Activated CD4-positive, alpha-beta memory T cell treated with anti-CD3 and anti-CD28 coated beads for 36 hours (primary cell): ENCODE measurements at regions not wholly inside any gene's neighbourhood (a gene's known extent, or its start where the extent isn't known, plus 50 kb on each side); places are given as distances from the start of the nearest gene placed in this dataset.

Source experiments
- CTCF ChIA-PET: fragments of 350-600 bp; sonication (Branson Sonifier 250); formaldehyde crosslinking; loops from one replicate; lab custom pipeline; 2021; ENCODE audit warnings: antibody characterized with exemption, inconsistent platforms; lab: Charles Lee
- POLR2A ChIA-PET: fragments of 350-600 bp; sonication (Branson Sonifier 250); formaldehyde crosslinking; loops from one replicate; lab custom pipeline; 2021; ENCODE audit warnings: antibody characterized with exemption; lab: Charles Lee
- DNase-seq: peaks from one replicate; pipeline ENCODE4 v3.0.0-alpha.2; 2020
- H3K27ac Mint-ChIP-seq: one replicate; pipeline ENCODE4 v1.8.0; 2021; ENCODE audit warnings: mixed read lengths
- H3K27me3 Mint-ChIP-seq: one replicate; pipeline ENCODE4 v1.8.0; 2021; ENCODE audit warnings: mixed read lengths
- H3K36me3 Mint-ChIP-seq: one replicate; pipeline ENCODE4 v1.8.0; 2021; ENCODE audit warnings: mixed read lengths
- H3K4me1 Mint-ChIP-seq: one replicate; pipeline ENCODE4 v1.8.0; 2021; ENCODE audit warnings: low read depth, mixed read lengths
- H3K4me3 Mint-ChIP-seq: one replicate; pipeline ENCODE4 v1.8.0; 2021; ENCODE audit warnings: mild to moderate bottlenecking, mixed read lengths
- H3K9me3 Mint-ChIP-seq: one replicate; pipeline ENCODE4 v1.8.0; 2021; ENCODE audit warnings: mixed read lengths
- intact Hi-C: fragments of 100-400 bp; cut with micrococcal nuclease; formaldehyde crosslinking; loops from one replicate; pipeline ENCODE4 v1.15.1; 2023

GRCh38 chr6:77979204-77979603 is 326.4 kb downstream of the MEI4 start:
- Mint-ChIP-seq H3K4me1 (no peaks in the 10 kb centered on the region), H3K4me3 (no peak overlapping the region), H3K36me3 (no peaks in the 10 kb centered on the region), H3K27ac (no peak overlapping the region), H3K27me3 (no peaks in the 10 kb centered on the region), H3K9me3 (peaks cover 7% of the 10 kb centered on the region)
- intact Hi-C loops = no loop called here
- DNase-seq = no peak
- ChIA-PET CTCF (no interaction called here), POLR2A (no interaction called here)

- no peak for DNase-seq
- Mint-ChIP-seq H3K27ac (no peak overlapping the region), H3K36me3 (no peaks in the 10 kb centered on the region), H3K4me3 (no peak overlapping the region), H3K4me1 (no peaks in the 10 kb centered on the region), H3K9me3 (peaks cover 21% of the 10 kb centered on the region), H3K27me3 (no peaks in the 10 kb centered on the region)
- CTCF ChIA-PET = no interaction called here
- intact Hi-C loops = no loop called here
- POLR2A ChIA-PET = no interaction called here
Observed at GRCh38 chr6:77986380-77987034, 333.7 kb downstream of the MEI4 start.

GRCh38 chr6:77987035-77987384 is 334.2 kb downstream of the MEI4 start:
- Mint-ChIP-seq H3K4me1 (no peaks in the 10 kb centered on the region), H3K27me3 (no peaks in the 10 kb centered on the region), H3K9me3 (peaks cover 23% of the 10 kb centered on the region), H3K36me3 (no peaks in the 10 kb centered on the region), H3K27ac (no peak overlapping the region), H3K4me3 (no peak overlapping the region)
- intact Hi-C loops = no loop called here
- no peak for DNase-seq
- POLR2A ChIA-PET = no interaction called here
- CTCF ChIA-PET = no interaction called here

GRCh38 chr6:78010130-78010529 is 357.3 kb downstream of the MEI4 start:
- CTCF ChIA-PET = no interaction called here
- H3K4me1 Mint-ChIP-seq = no peaks in the 10 kb centered on the region

GRCh38 chr6:78020586-78020985 is 367.7 kb downstream of the MEI4 start:
- H3K27me3 Mint-ChIP-seq = no peaks in the 10 kb centered on the region
- intact Hi-C loops = no loop called here
- ChIA-PET POLR2A (no interaction called here), CTCF (no interaction called here)
- no peaks in the 10 kb centered on the region for H3K9me3 Mint-ChIP-seq
- no peak for DNase-seq
- H3K4me3 Mint-ChIP-seq = no peak overlapping the region
- H3K36me3 Mint-ChIP-seq = no peaks in the 10 kb centered on the region
- H3K27ac Mint-ChIP-seq = no peak overlapping the region
- no peaks in the 10 kb centered on the region for H3K4me1 Mint-ChIP-seq

More at GRCh38 chr6:78010130-78010529, 357.3 kb downstream of the MEI4 start:
- H3K27me3 Mint-ChIP-seq = no peaks in the 10 kb centered on the region
- POLR2A ChIA-PET = no interaction called here
- no peak overlapping the region for H3K4me3 Mint-ChIP-seq
- H3K9me3 Mint-ChIP-seq = peaks cover 2% of the 10 kb centered on the region
- DNase-seq = no peak
- H3K27ac Mint-ChIP-seq = no peak overlapping the region
- H3K36me3 Mint-ChIP-seq = no peaks in the 10 kb centered on the region
- intact Hi-C loops = no loop called here

GRCh38 chr6:78025502-78025901 is 372.7 kb downstream of the MEI4 start:
- Mint-ChIP-seq H3K27ac (no peak overlapping the region), H3K4me1 (no peaks in the 10 kb centered on the region), H3K9me3 (peaks cover 3% of the 10 kb centered on the region), H3K36me3 (no peaks in the 10 kb centered on the region), H3K27me3 (no peaks in the 10 kb centered on the region), H3K4me3 (no peak overlapping the region)
- ChIA-PET POLR2A (no interaction called here), CTCF (no interaction called here)
- intact Hi-C loops = no loop called here
- no peak for DNase-seq

GRCh38 chr6:78031228-78031627 is 378.4 kb downstream of the MEI4 start:
- H3K27ac Mint-ChIP-seq = no peak overlapping the region
- H3K36me3 Mint-ChIP-seq = no peaks in the 10 kb centered on the region
- ChIA-PET CTCF (no interaction called here), POLR2A (no interaction called here)
- no peak for DNase-seq
- H3K4me1 Mint-ChIP-seq = no peaks in the 10 kb centered on the region
- no peak overlapping the region for H3K4me3 Mint-ChIP-seq
- H3K9me3 Mint-ChIP-seq = peaks cover 7% of the 10 kb centered on the region
- intact Hi-C loops = no loop called here
- H3K27me3 Mint-ChIP-seq = no peaks in the 10 kb centered on the region

GRCh38 chr6:78059171-78059570 is 406.3 kb downstream of the MEI4 start:
- H3K4me1 Mint-ChIP-seq = no peaks in the 10 kb centered on the region
- ChIA-PET POLR2A (no interaction called here), CTCF (no interaction called here)
- no peak overlapping the region for H3K4me3 Mint-ChIP-seq
- no peak for DNase-seq
- no peak overlapping the region for H3K27ac Mint-ChIP-seq
- H3K27me3 Mint-ChIP-seq = no peaks in the 10 kb centered on the region
- H3K9me3 Mint-ChIP-seq = peaks cover 9% of the 10 kb centered on the region
- H3K36me3 Mint-ChIP-seq = no peaks in the 10 kb centered on the region
- intact Hi-C loops = no loop called here

- Mint-ChIP-seq H3K36me3 (no peaks in the 10 kb centered on the region), H3K27ac (no peak overlapping the region), H3K4me1 (no peaks in the 10 kb centered on the region), H3K9me3 (peaks cover 8% of the 10 kb centered on the region), H3K27me3 (no peaks in the 10 kb centered on the region), H3K4me3 (no peak overlapping the region)
- DNase-seq = no peak
- POLR2A ChIA-PET = no interaction called here
- intact Hi-C loops = no loop called here
- CTCF ChIA-PET = no interaction called here
Observed at GRCh38 chr6:78062993-78063392, 410.2 kb downstream of the MEI4 start.

- ChIA-PET CTCF (no interaction called here), POLR2A (no interaction called here)
- Mint-ChIP-seq H3K27ac (no peak overlapping the region), H3K4me3 (no peak overlapping the region), H3K27me3 (no peaks in the 10 kb centered on the region), H3K9me3 (peaks cover 2% of the 10 kb centered on the region), H3K36me3 (no peaks in the 10 kb centered on the region), H3K4me1 (no peaks in the 10 kb centered on the region)
- intact Hi-C loops = no loop called here
- no peak for DNase-seq
Observed at GRCh38 chr6:78076371-78076770, 423.5 kb downstream of the MEI4 start.

- Mint-ChIP-seq H3K9me3 (peaks cover 2% of the 10 kb centered on the region), H3K4me3 (no peak overlapping the region), H3K27me3 (no peaks in the 10 kb centered on the region), H3K27ac (no peak overlapping the region), H3K4me1 (no peaks in the 10 kb centered on the region), H3K36me3 (no peaks in the 10 kb centered on the region)
- POLR2A ChIA-PET = no interaction called here
- no peak for DNase-seq
- CTCF ChIA-PET = no interaction called here
- intact Hi-C loops = no loop called here
Observed at GRCh38 chr6:78089531-78089930, 436.7 kb downstream of the MEI4 start.

GRCh38 chr6:78093906-78094305 is 441.1 kb downstream of the MEI4 start:
- POLR2A ChIA-PET = no interaction called here
- Mint-ChIP-seq H3K4me3 (no peak overlapping the region), H3K27ac (no peak overlapping the region), H3K27me3 (no peaks in the 10 kb centered on the region), H3K36me3 (no peaks in the 10 kb centered on the region), H3K9me3 (no peaks in the 10 kb centered on the region), H3K4me1 (no peaks in the 10 kb centered on the region)
- CTCF ChIA-PET = no interaction called here
- intact Hi-C loops = no loop called here
- no peak for DNase-seq

- H3K4me1 Mint-ChIP-seq = no peaks in the 10 kb centered on the region
- H3K27me3 Mint-ChIP-seq = no peaks in the 10 kb centered on the region
- no peak overlapping the region for H3K4me3 Mint-ChIP-seq
- no peak overlapping the region for H3K27ac Mint-ChIP-seq
- ChIA-PET CTCF (no interaction called here), POLR2A (no interaction called here)
- DNase-seq = no peak
- peaks cover 4% of the 10 kb centered on the region for H3K9me3 Mint-ChIP-seq
- intact Hi-C loops = no loop called here
- H3K36me3 Mint-ChIP-seq = no peaks in the 10 kb centered on the region
Observed at GRCh38 chr6:78101387-78101786, 448.5 kb downstream of the MEI4 start.
